Thoracic aorta (tissue), 2 donors: ENCODE measurements at regions not wholly inside any gene's neighbourhood (a gene's known extent, or its start where the extent isn't known, plus 50 kb on each side); places are given as distances from the start of the nearest gene placed in this dataset.

Source experiments
- ATAC-seq: fragments of 150-250 bp; one replicate; pipeline ENCODE4 v1.8.0; 2017; ENCODE audit warnings: low read depth; ENCODE audit not compliant: insufficient number of reproducible peaks, low FRiP score
- DNase-seq: peaks from one replicate; pipeline ENCODE4 v3.0.0-alpha.2; 2020; ENCODE audit warnings: low spot score
- H3K27ac ChIP-seq, 2 donors: fragments of 200-600 bp; sonication (generic); 1 replicate in 1 of 2; 2 replicates in 1 of 2; pipeline ENCODE4 v1.5.1; 2016; ENCODE audit warnings: mild to moderate bottlenecking in 2 of 2, moderate library complexity in 2 of 2
- H3K27me3 ChIP-seq: fragments of 200-600 bp; sonication (generic); replicated peaks from 2 replicates; pipeline ENCODE4 v1.6.0; 2016; ENCODE audit warnings: mild to moderate bottlenecking; ENCODE audit not compliant: insufficient read depth
- H3K36me3 ChIP-seq: fragments of 200-600 bp; sonication (generic); one replicate; pipeline ENCODE4 v1.5.1; 2016
- H3K4me1 ChIP-seq, 2 donors: fragments of 200-600 bp; sonication (generic); 1 replicate in 1 of 2; 2 replicates in 1 of 2; pipeline versions ENCODE4 v1.5.1 to v1.6.0; 2016; ENCODE audit warnings: low read depth in 2 of 2, mild to moderate bottlenecking in 1 of 2; ENCODE audit not compliant: control insufficient read depth in 1 of 2
- H3K4me3 ChIP-seq: fragments of 200-600 bp; sonication (generic); 2 replicates; pipeline ENCODE4 v1.5.1; 2016; ENCODE audit warnings: mild to moderate bottlenecking
- H3K9me3 ChIP-seq: fragments of 200-600 bp; sonication (generic); 2 replicates; pipeline ENCODE4 v1.5.1; 2016
- TF ChIP-seq, protein P1 (sequence below): fragments of 200-600 bp; sonication (generic); IDR thresholded peaks from one replicate; pipeline ENCODE4 v1.5.1; 2019; ENCODE audit warnings: antibody characterized with exemption

DNA sequence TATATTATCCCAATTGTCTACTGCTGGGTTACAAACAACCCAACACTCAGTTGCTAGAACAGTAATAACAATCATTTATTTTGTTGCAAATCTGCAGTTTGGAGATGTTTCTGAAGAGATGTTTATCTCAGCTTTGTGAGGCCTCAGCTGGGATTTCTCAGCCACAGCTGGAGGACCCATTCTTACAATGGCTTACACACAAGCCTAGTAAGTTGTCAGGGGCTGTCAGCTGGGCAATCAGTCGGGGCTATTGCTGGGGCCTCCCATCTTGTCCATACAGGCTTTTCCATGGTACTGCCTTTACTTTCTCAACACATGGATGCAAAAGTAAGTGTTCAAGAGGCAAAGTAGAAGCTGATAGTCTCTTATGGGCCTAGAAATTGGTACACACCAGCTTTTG is 491.7 kb upstream of the NXPH2 start:
- TF ChIP-seq, protein P1, sequence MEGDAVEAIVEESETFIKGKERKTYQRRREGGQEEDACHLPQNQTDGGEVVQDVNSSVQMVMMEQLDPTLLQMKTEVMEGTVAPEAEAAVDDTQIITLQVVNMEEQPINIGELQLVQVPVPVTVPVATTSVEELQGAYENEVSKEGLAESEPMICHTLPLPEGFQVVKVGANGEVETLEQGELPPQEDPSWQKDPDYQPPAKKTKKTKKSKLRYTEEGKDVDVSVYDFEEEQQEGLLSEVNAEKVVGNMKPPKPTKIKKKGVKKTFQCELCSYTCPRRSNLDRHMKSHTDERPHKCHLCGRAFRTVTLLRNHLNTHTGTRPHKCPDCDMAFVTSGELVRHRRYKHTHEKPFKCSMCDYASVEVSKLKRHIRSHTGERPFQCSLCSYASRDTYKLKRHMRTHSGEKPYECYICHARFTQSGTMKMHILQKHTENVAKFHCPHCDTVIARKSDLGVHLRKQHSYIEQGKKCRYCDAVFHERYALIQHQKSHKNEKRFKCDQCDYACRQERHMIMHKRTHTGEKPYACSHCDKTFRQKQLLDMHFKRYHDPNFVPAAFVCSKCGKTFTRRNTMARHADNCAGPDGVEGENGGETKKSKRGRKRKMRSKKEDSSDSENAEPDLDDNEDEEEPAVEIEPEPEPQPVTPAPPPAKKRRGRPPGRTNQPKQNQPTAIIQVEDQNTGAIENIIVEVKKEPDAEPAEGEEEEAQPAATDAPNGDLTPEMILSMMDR, result no peak
- no peak for ATAC-seq
- no peak overlapping the region for H3K4me3 ChIP-seq

DNA sequence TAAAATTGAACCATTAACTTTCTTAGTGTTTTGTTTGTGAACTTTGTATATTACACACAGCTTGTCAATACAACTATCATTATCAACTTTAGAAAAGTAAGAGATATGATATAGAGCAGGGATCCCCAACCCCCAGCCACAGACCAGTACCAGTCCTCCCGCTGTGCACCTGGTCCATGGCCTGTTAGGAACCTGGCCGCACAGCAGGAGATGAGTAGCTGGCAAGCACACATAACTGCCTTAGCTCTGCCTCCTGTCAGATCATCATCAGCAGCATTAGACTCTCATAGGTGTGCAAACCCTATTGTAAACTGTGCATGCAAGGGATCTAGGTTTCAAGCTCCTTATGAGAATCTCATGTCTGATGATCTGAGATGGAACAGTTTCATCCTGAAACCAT is 491.0 kb upstream of the NXPH2 start:
- ATAC-seq (no peak), DNase-seq (no peak)
- Histone ChIP-seq H3K9me3 (no peaks in the 10 kb centered on the region), H3K4me3 (no peak overlapping the region), H3K27me3 (no peaks in the 10 kb centered on the region), H3K4me1 (no peaks in the 10 kb centered on the region), H3K27ac (no peak overlapping the region), H3K36me3 (no peaks in the 10 kb centered on the region)
- TF ChIP-seq, protein P1, result no peak

More for the DNA sequence above, 491.7 kb upstream of the NXPH2 start:
- H3K4me1 ChIP-seq, result no peaks in the 10 kb centered on the region
- no peak overlapping the region for H3K27ac ChIP-seq
- H3K9me3 ChIP-seq, result no peaks in the 10 kb centered on the region
- no peaks in the 10 kb centered on the region for H3K36me3 ChIP-seq
- no peak for DNase-seq
- H3K27me3 ChIP-seq, result no peaks in the 10 kb centered on the region

DNA sequence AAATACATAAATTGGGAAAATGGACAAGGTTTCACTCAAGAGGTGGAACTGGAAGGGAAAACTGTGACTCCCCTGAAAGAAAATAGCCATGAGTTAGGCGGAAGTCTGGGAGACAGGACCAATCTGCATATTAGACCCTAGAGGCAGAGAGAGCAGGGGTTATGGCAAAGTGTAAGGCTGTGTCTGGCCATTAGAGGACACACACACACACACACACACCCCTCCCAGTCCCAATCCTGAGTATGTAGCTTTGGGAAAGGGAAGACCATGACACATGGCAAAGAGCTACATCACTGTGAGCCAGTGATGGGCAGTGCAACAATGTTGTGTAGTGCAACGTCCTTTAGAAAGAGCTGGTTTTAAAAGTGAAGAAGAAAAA is 479.9 kb upstream of the NXPH2 start:
- Histone ChIP-seq H3K27ac (no peak overlapping the region), H3K4me3 (no peak overlapping the region), H3K36me3 (no peaks in the 10 kb centered on the region), H3K27me3 (no peaks in the 10 kb centered on the region), H3K4me1 (no peaks in the 10 kb centered on the region), H3K9me3 (no peaks in the 10 kb centered on the region)
- ATAC-seq (no peak), DNase-seq (no peak)
- TF ChIP-seq, protein P1, result no peak

DNA sequence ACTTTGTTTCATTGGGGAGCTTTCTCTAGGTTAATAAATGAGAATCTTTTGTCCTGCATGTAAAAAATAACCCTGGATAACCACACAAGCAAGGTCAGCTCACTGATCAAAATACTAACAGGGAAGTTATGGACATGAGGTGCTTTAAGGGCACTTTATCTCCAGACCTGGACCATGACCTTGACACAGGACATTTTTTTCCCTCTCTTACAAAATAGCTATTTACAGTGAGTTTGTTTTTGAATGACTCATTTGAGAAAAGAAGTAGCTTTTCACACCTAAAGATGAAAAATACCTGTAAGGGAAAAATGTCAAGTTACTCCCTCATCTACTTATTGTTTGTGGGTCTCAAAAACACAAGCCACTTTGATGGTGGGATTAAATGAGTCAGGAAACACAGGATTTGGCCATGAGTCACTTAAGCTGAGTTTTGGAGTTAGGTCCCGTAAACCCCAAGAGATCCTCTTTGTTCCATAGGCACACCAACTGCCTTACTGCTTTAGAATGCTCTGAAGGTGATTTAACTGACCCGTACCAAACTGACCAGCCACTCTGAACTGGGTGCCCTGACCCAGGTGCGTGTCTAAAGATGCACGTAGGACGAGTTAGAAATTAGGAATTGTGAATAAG is 479.3 kb upstream of the NXPH2 start:
- Histone ChIP-seq H3K36me3 (no peaks in the 10 kb centered on the region), H3K9me3 (no peaks in the 10 kb centered on the region), H3K4me3 (no peak overlapping the region), H3K27me3 (no peaks in the 10 kb centered on the region), H3K4me1 (no peaks in the 10 kb centered on the region), H3K27ac (no peak overlapping the region)
- ATAC-seq (no peak), DNase-seq (no peak)
- TF ChIP-seq, protein P1, result no peak

DNA sequence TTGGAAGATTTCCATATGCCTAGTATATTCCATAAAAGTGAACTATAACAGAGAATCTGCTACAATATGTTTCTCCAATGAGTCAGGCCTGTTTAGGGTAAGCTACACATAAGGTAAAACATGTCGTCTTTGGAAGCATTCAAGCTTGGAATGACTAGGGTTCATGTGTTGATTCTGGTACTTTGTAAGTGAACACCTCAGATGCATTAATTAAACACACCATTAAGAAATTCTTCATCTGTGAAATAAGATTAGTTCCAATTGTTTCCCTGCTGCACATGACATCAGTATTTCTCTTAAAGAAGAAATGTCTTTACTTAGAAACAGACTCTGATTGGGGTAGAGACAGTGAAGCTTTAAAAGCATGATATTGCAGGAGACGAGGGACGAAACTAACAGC is 461.1 kb upstream of the NXPH2 start:
- no peak for DNase-seq
- ATAC-seq, result no peak
- H3K9me3 ChIP-seq, result no peaks in the 10 kb centered on the region
- no peak overlapping the region for H3K27ac ChIP-seq
- TF ChIP-seq, protein P1, result no peak
- H3K4me1 ChIP-seq, result no peaks in the 10 kb centered on the region
- no peak overlapping the region for H3K4me3 ChIP-seq
- H3K27me3 ChIP-seq, result no peaks in the 10 kb centered on the region
- H3K36me3 ChIP-seq, result no peaks in the 10 kb centered on the region
